ENCODE measurements at regions not wholly inside any gene's neighbourhood (a gene's known extent, or its start where the extent isn't known, plus 50 kb on each side); places are given as distances from the start of the nearest gene placed in this dataset.

DNA sequence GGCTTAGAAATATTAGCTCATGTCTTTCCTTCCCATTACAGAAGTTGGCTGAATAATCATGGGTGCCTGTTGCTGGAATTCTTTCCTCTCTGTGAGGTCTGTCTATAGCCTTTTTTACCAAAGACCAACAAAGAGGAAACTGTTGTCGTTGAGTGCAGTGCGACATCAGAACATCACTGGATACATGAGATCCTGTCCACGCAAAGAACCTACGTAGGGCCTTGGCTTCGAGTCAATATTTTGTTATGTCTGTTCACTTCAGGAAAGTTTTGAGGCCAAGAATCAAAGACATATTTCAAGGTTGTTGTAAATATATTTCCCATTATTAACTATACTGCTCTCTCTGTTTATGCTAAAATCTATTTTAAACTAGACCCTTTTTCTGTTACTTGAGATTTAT is 101.5 kb upstream of the IL12A start:
- no peaks in the 10 kb centered on the region for H3K9me3 ChIP-seq
- TF ChIP-seq, protein P1, sequence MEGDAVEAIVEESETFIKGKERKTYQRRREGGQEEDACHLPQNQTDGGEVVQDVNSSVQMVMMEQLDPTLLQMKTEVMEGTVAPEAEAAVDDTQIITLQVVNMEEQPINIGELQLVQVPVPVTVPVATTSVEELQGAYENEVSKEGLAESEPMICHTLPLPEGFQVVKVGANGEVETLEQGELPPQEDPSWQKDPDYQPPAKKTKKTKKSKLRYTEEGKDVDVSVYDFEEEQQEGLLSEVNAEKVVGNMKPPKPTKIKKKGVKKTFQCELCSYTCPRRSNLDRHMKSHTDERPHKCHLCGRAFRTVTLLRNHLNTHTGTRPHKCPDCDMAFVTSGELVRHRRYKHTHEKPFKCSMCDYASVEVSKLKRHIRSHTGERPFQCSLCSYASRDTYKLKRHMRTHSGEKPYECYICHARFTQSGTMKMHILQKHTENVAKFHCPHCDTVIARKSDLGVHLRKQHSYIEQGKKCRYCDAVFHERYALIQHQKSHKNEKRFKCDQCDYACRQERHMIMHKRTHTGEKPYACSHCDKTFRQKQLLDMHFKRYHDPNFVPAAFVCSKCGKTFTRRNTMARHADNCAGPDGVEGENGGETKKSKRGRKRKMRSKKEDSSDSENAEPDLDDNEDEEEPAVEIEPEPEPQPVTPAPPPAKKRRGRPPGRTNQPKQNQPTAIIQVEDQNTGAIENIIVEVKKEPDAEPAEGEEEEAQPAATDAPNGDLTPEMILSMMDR (IDR thresholded peaks at IDR 0.05): no peak
- no peak overlapping the region for H3K9ac ChIP-seq (ENCODE audit: low read depth in 2 of 2, low read length in 2 of 2)
- intact Hi-C loops (cut with DNase I): loop anchor here (2.0 kb wide), 1 partner anchor 116 kb away; no protein-coding TSS in a partner anchor
- H3K4me1 ChIP-seq: no peaks in the 10 kb centered on the region
- H3K27ac ChIP-seq: no peak overlapping the region
- H3K36me3 ChIP-seq: no peaks in the 10 kb centered on the region
- H3K27me3 ChIP-seq: no peaks in the 10 kb centered on the region
- H3K4me3 ChIP-seq: no peak overlapping the region
- no peak for DNase-seq

DNA sequence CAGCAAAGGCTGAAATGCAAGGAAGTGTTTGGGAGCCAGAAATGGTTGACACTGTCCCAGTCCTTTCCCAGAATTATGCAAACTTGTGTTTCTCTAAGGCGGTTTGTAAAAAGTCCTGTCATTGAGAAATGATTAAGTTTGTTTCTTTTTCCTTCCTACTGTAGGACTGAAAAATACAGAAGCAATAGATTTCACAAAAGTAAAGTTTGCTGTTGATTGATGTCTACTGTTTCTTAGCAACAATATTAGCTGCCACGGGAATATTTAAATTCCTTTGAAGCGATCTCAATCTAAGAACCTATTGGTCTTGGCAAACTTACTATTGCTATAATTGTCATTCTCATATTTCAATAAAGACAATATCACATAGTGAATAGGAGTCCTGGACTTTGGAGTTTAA is 100.7 kb upstream of the IL12A start:
- Histone ChIP-seq H3K36me3 (no peaks in the 10 kb centered on the region), H3K9ac (ENCODE audit: low read depth in 2 of 2, low read length in 2 of 2) (no peak overlapping the region), H3K9me3 (no peaks in the 10 kb centered on the region), H3K27me3 (no peaks in the 10 kb centered on the region), H3K4me3 (no peak overlapping the region), H3K27ac (no peak overlapping the region), H3K4me1 (no peaks in the 10 kb centered on the region)
- TF ChIP-seq, protein P1 (IDR thresholded peaks at IDR 0.05): no peak
- no peak for DNase-seq
- intact Hi-C loops (cut with DNase I): loop anchor here (2.0 kb wide), 1 partner anchor 115 kb away; no protein-coding TSS in a partner anchor

DNA sequence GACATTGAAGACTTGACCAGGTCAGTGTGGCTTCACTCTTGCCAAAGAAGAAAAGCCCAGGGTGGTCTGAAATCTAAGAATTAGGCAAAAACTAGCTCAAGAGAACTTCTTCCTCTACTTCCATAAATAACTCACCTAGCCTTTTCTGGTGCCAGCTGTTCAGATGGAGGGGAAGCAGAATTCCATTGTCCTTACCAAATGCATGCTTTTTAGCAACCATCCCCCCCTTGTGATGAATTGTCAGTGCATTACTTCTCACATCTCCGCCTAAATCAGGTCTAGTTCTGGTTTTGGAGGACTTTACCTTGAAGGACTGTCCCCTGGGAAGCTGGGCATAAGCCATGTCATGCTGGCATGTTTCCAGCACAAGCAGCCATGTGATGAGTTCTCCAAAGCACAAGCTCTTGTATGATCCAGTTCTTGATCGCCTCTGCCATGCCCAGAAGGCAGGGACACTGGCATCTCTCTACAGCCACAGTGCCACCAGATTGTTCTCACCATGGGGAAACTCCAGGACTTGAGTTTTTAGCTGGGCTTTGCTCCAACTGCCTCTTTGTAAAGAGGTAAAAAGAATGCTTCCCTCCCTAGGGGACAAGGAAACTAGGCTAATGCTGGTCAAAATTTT is 96.4 kb upstream of the IL12A start:
- H3K4me1 ChIP-seq: no peaks in the 10 kb centered on the region
- H3K4me3 ChIP-seq: no peak overlapping the region
- DNase-seq: no peak
- H3K9me3 ChIP-seq: no peaks in the 10 kb centered on the region
- no peaks in the 10 kb centered on the region for H3K36me3 ChIP-seq
- intact Hi-C loops (cut with DNase I): no loop called here
- TF ChIP-seq, protein P1 (IDR thresholded peaks at IDR 0.05): no peak
- H3K27me3 ChIP-seq: no peaks in the 10 kb centered on the region
- H3K27ac ChIP-seq: no peak overlapping the region
- no peak overlapping the region for H3K9ac ChIP-seq (ENCODE audit: low read depth in 2 of 2, low read length in 2 of 2)

DNA sequence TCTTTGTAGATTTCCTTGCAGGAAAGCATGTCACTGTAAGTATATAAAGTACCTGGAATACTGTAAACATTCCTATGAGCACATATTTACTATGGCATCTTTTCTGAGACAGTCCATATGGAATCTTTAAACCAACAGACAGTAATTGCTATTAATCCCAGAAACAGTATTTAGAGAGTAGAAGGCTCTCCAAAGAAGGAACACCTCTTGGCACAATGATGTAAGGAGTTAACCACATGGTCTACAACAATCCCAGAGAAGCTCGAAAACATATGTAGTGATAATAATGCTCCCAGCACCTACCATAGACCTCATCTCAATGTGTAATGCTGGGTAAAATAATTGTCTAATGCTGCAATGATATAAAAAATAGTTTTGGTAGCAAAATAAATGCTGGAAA is 95.8 kb upstream of the IL12A start:
- Histone ChIP-seq H3K9ac (ENCODE audit: low read depth in 2 of 2, low read length in 2 of 2) (no peak overlapping the region), H3K27ac (no peak overlapping the region), H3K4me1 (no peaks in the 10 kb centered on the region), H3K27me3 (no peaks in the 10 kb centered on the region), H3K9me3 (no peaks in the 10 kb centered on the region), H3K36me3 (no peaks in the 10 kb centered on the region), H3K4me3 (no peak overlapping the region)
- intact Hi-C loops (cut with DNase I): no loop called here
- no peak for DNase-seq
- TF ChIP-seq, protein P1 (IDR thresholded peaks at IDR 0.05): no peak

DNA sequence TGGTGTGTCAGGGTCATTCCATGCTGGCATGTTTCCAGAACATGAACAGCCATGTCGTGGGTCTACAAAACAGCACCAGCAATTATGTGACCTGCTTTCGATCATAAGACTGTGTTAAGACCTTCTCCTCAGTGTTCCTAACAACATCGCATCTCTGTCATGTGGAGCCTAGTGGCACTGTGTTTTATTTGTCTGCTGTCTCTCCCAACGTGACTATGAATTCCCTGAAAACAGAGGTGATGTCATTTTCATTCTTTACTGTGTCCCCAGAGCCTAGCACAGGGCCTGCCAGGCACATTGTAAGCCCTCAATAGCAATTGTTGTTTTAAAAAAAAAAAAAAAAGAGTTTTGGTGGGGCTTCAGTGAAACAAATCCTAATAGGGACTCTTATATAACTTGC is 94.2 kb upstream of the IL12A start:
- H3K4me3 ChIP-seq: no peak overlapping the region
- no peaks in the 10 kb centered on the region for H3K9me3 ChIP-seq
- H3K36me3 ChIP-seq: no peaks in the 10 kb centered on the region
- intact Hi-C loops (cut with DNase I): no loop called here
- TF ChIP-seq, protein P1 (IDR thresholded peaks at IDR 0.05): no peak
- H3K9ac ChIP-seq (ENCODE audit: low read depth in 2 of 2, low read length in 2 of 2): no peak overlapping the region
- H3K27ac ChIP-seq: no peak overlapping the region
- no peak for DNase-seq
- H3K4me1 ChIP-seq: no peaks in the 10 kb centered on the region
- H3K27me3 ChIP-seq: no peaks in the 10 kb centered on the region

Data from colonic mucosa (tissue), 4 donors.